Left forelimb (tissue), 1 donor: ENCODE measurements at regions not wholly inside any gene's neighbourhood (a gene's known extent, or its start where the extent isn't known, plus 50 kb on each side); places are given as distances from the start of the nearest gene placed in this dataset.
"Not testable (repeated sequence)": the region's sequence is repeated elsewhere in the genome, so short reads cannot be mapped to it uniquely, and the experiment has no call there.

Experiments used
- DNase-seq: peaks from one replicate; pipeline ENCODE4 v3.0.0-alpha.2; 2018; ENCODE audit warnings: low spot score

- peak; percentile 48 for DNase-seq
Measured at GRCh38 chr2:92072461-92073035, 2798.7 kb upstream of the TEKT4 start.

GRCh38 chr2:92073036-92073814 is 2798.0 kb upstream of the TEKT4 start:
- peak; percentile 26 for DNase-seq

- peak; percentile 33 for DNase-seq
Measured at GRCh38 chr2:92073815-92074548, 2797.2 kb upstream of the TEKT4 start.

- DNase-seq = no peak
Measured at GRCh38 chr2:92074549-92074898, 2796.7 kb upstream of the TEKT4 start.

GRCh38 chr2:92075363-92075762 is 2795.9 kb upstream of the TEKT4 start:
- DNase-seq = not testable (repeated sequence)
